22Rv1 (cell line): ENCODE measurements at regions not wholly inside any gene's neighbourhood (a gene's known extent, or its start where the extent isn't known, plus 50 kb on each side); places are given as distances from the start of the nearest gene placed in this dataset.

Experiments used
- ZFX ChIP-seq: fragments of 450-650 bp; IDR thresholded peaks from 2 replicates; pipeline ENCODE4 v1.6.1; 2017; ENCODE audit warnings: antibody characterized with exemption, borderline replicate concordance
- TF ChIP-seq, protein P1 (sequence below): fragments of 450-650 bp; IDR thresholded peaks from 2 replicates; pipeline ENCODE4 v1.5.1; 2017; ENCODE audit warnings: mild to moderate bottlenecking

- TF ChIP-seq, protein P1, sequence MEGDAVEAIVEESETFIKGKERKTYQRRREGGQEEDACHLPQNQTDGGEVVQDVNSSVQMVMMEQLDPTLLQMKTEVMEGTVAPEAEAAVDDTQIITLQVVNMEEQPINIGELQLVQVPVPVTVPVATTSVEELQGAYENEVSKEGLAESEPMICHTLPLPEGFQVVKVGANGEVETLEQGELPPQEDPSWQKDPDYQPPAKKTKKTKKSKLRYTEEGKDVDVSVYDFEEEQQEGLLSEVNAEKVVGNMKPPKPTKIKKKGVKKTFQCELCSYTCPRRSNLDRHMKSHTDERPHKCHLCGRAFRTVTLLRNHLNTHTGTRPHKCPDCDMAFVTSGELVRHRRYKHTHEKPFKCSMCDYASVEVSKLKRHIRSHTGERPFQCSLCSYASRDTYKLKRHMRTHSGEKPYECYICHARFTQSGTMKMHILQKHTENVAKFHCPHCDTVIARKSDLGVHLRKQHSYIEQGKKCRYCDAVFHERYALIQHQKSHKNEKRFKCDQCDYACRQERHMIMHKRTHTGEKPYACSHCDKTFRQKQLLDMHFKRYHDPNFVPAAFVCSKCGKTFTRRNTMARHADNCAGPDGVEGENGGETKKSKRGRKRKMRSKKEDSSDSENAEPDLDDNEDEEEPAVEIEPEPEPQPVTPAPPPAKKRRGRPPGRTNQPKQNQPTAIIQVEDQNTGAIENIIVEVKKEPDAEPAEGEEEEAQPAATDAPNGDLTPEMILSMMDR = peak; percentile 24
- no peak for TF ChIP-seq ZFX
Observed at GRCh38 chr3:94522488-94522887, 459.6 kb downstream of the NSUN3 start.
